GM19239 (cell line): ENCODE measurements at regions not wholly inside any gene's neighbourhood (a gene's known extent, or its start where the extent isn't known, plus 50 kb on each side); places are given as distances from the start of the nearest gene placed in this dataset.
"Not testable (repeated sequence)": the region's sequence is repeated elsewhere in the genome, so short reads cannot be mapped to it uniquely, and the experiment has no call there.

Experiments used
- DNase-seq: peaks from one replicate; pipeline ENCODE4 v3.0.0; 2011; ENCODE audit warnings: low spot score; ENCODE audit not compliant: insufficient read length
- FAIRE-seq: peaks from 2 replicates; lab custom pipeline; 2011; peaks lifted over from hg19 to GRCh38; lab: Jason Lieb, UNC

DNA sequence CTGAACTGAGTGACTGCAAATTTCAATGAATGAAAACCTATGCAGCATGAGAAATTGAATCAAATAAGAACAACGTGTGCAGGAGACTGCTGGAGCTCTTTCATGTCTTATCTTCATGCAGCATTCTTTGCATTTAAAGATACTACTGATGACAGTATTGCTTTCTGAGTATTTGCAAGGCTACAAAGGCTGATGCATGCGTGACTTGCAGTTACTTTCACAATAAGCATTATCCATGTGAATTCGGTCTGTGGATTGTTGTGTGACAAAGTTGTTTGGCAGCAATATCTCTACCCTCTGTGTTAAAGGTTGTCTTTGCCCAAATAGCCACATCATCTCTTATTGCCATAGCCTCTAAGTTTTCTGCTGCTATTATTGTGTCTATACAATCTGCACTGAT is 102.1 kb upstream of the FBXL17 start:
- FAIRE-seq (no peak), DNase-seq (no peak)

DNA sequence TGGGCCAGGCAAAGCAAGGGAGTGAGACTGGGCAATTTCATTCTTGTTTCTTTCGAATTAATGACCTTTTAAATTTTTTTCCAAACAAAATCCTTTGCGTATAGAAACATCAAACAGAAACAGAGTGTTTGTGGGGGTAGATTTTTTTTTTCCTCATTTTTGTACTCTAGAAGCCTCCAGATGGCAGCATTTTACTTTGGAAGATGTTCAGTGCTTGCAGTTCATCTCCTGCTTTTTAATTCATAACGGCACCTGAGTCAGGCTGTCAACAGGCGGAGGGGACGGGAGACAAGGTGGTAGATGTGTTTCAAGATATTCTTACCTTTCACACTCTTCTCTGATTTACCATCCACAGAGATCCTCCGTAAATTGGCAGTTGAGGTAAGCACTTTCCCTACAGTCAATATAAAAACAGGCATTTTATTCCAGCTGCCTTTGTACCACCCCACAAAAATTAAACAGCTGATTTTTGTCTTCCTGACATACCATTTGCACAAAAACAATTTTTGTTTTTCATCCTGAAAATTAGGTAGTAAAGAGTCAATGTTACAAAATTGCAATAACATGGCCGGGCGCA is 99.5 kb upstream of the FBXL17 start:
- FAIRE-seq (no peak), DNase-seq (no peak)

DNA sequence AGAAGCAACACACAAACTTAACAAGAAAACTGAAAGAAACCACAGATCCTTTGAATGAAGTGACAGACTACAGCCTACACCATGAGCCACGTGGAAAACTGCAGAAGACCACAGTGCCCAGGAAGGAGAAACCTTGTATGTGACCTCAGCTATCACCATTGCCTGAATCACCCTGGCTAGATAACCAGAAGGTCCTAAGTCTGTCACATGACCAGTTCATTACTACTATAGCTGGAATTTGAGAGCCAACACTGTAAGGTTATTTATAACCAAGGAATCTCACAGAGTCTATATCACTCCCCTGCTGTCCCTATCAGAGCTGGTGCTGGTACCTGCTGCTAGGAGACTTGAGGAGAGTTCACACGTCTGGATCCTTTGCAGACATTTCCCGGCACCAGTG is 90.3 kb upstream of the FBXL17 start:
- FAIRE-seq (no peak), DNase-seq (no peak)

DNA sequence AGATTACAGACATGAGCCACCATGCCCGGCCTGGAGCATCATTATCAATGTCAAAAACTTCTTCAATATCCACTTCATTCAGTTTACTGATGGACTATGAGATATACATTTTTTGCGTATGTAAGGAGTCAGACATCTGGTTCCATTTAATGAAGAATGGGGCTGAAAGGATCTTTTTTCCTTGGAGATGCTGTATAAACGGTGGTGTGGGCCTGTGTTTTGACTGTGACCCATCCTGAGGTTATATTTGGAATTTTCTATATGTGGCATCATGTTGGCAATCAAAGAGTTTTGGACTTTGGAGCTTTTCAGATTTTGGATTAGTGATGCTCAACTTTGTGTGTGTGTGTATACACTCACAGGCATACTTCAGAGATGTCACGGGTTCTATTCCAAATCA is 85.7 kb upstream of the FBXL17 start:
- FAIRE-seq, result no peak
- no peak for DNase-seq

DNA sequence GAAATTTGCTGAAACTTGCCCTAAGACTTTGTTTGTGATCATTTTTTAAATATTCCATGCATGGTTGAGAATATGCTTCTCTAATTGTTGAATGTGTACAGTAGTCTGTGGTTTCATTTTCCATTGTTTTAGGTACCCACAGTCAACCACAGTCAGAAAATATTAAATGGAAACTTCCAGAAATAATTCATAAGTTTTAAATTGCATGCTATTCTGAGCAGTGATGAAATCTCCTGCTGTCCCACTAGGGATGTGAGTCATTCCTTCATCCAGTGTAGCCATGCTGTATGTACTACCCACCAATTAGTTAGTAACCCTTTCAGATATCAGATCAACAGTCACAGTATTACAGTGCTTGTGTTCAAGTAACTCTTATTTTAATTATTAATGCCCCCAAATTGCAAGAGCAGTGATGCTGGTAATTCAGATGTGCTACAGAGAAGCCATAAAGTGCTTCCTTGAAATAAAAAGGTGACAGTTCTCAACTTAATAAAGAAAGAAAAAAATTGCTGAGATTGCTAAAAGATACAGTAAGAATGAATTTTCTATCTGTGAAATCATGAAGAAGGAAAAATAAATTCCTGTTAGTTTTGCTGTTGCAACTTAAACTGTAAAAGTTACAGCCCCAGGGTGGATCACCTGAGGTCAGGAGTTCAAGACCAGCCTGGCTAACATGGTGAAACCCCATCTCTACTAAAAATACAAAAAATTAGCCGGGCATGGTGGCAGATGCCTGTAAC is 79.9 kb upstream of the FBXL17 start:
- FAIRE-seq, result no peak
- no peak for DNase-seq

DNA sequence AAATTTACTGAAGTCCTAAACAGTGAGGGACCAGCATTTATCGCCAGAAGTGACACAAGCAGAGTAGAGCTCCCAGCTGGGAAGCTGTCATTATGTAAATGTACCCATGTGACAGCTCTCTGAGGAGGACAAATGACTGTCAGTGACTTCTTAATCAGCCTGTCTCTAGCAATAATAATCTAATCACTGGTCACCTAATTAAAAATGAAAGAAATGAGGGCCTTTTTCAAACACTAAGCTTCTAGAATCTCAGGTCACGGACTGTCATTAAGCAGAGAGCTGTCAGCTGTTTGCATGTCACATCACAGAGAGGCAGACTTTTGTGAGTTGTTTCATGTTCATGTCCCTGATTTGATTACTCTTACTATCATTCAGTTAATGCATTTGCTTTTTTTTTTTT is 77.9 kb upstream of the FBXL17 start:
- FAIRE-seq, result no peak
- no peak for DNase-seq

DNA sequence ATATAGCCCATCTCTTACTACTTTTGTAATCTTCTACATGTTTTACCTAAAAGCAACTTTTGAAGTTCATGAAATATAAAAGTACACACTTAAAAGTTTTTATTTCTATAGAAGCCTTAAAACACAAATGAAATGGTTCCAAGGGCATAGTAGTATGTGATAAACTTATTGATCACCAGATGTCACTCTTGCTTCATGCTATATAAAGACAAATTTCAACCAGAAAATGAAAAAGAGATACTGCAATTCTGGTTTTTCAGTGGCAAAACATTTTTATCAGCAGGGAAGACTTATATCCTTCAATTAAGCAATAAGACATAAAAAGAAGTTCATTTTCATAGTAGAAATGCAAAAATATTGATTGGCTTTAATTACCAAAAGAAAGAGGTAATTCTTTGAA is 69.4 kb upstream of the FBXL17 start:
- FAIRE-seq, result no peak
- DNase-seq, result no peak

DNA sequence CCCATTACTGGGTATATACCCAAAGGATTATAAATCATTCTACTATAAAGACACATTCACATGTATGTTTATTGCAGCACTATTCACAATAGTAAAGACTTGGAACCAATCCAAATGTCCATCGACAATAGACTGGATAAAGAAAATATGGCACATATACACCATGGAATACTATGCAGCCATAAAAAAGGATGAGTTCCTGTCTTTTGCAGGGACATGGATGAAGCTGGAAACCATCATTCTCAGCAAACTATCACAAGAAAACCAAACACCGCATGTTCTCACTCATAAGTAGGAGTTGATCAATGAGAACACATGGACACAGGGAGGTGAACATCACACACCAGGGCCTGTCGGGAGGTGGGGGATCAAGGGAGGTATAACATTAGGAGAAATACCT is 62.2 kb upstream of the FBXL17 start:
- FAIRE-seq, DNase-seq: not testable (repeated sequence)

DNA sequence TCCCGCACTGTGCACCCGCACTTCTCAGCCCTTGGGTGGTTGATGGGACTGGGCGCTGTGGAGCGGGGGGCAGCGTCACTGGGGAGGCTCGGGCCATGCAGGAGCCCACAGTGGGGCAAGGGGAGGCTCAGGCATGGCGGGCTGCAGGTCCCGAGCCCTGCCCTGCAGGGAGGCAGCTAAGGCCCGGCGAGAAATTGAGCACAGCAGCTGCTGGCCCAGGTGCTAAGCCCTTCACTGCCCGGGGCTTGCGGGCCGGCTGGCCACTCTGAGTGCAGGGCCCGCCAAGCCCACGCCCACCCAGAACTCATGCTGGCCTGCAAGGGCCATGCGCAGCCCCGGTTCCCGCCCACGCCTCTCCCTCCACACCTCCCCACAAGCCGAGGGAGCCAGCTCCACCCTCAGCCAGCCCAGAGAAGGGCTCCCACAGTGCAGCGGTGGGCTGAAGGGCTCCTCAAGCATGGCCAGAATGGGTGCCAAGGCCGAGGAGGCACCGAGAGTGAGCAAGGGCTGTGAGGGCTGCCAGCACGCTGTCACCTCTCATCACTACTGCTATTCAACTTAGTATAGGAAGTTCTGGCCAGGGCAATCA is 60.3 kb upstream of the FBXL17 start:
- not testable (repeated sequence) for FAIRE-seq, DNase-seq

DNA sequence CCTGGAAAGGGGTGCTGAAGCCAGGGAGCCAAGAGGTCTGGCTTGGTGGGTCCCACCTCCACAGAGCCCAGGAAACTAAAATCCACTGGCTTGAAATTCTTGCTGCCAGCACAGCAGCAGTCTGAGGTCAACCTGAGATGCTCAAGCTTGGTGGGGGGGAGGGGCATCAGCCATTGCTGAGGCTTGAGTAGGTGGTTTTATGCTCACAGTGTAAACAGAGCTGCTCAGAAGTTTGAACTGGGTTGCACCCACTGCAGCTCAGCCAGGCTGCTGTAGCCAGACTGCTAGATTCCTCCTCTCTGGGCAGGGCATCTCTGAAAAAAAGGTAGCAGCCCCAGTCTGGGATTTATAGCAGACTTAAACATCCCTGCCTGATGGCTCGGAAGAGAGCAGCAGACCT is 55.5 kb upstream of the FBXL17 start:
- FAIRE-seq (no peak), DNase-seq (no peak)

DNA sequence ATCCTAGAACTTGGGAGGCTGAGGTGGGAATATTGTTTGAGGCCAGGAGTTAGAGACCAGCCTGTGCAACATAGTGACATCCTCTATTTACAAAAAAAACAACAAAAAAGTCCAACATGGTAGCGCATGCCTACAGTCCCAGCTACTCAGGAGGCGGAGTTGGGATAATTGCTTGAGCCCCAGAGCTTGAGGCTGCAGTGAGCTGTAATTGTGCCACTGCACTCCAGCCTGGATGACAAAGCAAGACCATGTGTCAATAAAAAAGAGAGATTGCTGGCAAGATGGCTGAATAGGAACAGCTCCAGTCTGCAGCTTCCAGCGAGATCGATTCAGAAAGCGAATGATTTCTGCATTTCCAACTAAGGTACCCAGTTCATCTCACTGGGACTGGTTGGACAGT is 54.8 kb upstream of the FBXL17 start:
- FAIRE-seq, result no peak

DNA sequence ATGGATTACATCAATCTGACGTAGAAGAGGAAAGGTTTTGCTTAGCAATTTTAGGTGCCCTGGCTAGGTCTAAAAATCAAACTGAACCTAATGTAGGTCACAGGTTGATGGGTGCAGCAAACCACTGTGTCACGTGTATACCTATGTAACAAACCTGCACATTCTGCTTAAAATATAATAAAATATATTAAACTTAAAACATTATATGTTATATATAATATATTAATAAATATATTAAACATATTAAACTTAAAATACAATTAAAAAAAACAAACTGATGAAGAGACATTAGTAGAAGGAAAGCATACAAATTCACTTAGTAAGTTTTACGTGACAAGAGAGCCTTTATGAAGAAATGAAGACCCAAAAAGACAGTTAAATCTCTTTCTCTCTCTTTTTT is 51.7 kb upstream of the FBXL17 start:
- FAIRE-seq (no peak), DNase-seq (no peak)

More for the DNA sequence above, 54.8 kb upstream of the FBXL17 start:
- DNase-seq, result no peak

DNA sequence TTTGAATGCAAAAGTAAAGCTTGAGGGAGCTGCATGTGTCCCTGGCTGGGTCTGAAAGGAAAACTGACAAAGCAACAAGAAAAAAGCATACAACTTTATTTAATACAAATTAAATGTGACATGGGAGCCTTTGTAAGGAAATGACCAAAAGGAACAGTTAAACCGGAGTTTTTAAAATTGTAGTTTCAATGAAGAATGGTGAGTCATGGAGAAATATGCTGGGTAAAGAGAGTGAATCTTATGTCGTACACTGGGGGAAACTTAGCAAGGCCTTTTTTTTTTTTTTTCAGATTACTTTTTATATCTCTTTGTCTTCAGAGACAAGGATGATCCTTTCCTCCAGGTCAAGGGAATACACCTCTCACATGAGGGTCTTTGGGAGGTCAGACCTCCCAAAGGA is 50.1 kb upstream of the FBXL17 start:
- FAIRE-seq, result no peak
- DNase-seq, result no peak
